ENCODE measurements at regions not wholly inside any gene's neighbourhood (a gene's known extent, or its start where the extent isn't known, plus 50 kb on each side); places are given as distances from the start of the nearest gene placed in this dataset.

GRCh38 chr20:39248862-39249485 is 286.8 kb downstream of the DHX35 start:
- Histone ChIP-seq H3K4me2 (ENCODE audit: low read length) (no peak overlapping the region), H3K4me3 (ENCODE audit: low read length) (no peak overlapping the region), H3K9me2 (replicated peaks; ENCODE audit: low read length) (no peaks in the 10 kb centered on the region), H3K9me3 (ENCODE audit: low read length) (no peaks in the 10 kb centered on the region), H4K20me1 (ENCODE audit: low read length) (no peaks in the 10 kb centered on the region), H3K27me3 (ENCODE audit: low read length) (peaks cover 11% of the 10 kb centered on the region; the same call in 1 of the 2 replicates), H3K27ac (ENCODE audit: low read length) (no peak overlapping the region), H2AFZ (ENCODE audit: low read length) (no peak overlapping the region), H3F3A (ENCODE audit: low read length, unreplicated experiment) (no peaks in the 10 kb centered on the region), H3K79me2 (ENCODE audit: low read length) (no peaks in the 10 kb centered on the region), H3K4me1 (ENCODE audit: insufficient read depth, low read length) (no peaks in the 10 kb centered on the region), H3K9ac (ENCODE audit: low read length) (no peak overlapping the region), H3K36me3 (ENCODE audit: low read depth, low read length) (no peaks in the 10 kb centered on the region)
- ATAC-seq (no peak), DNase-seq (no peak)
- BruUV-seq (replicated peaks): no TSS peak
- intact Hi-C loops (cut with micrococcal nuclease): no loop called here
- ChIA-PET CTCF (no interaction called here), POLR2A (ENCODE audit: unreplicated experiment) (no interaction called here)
- TF ChIP-seq EZH2phosphoT487 (IDR thresholded peaks at IDR 0.05; ENCODE audit: borderline replicate concordance, low read length): no peak
- TF ChIP-seq EZH2 (IDR thresholded peaks at IDR 0.05; ENCODE audit: low read length, unreplicated experiment): no peak
- TF ChIP-seq CTCF (conservative IDR thresholded peaks at IDR 0.05; ENCODE audit: low read depth, low read length): no peak

GRCh38 chr20:39248171-39248861 is 286.2 kb downstream of the DHX35 start:
- no peaks in the 10 kb centered on the region for H3K4me1 ChIP-seq (ENCODE audit: insufficient read depth, low read length)
- H3K36me3 ChIP-seq (ENCODE audit: low read depth, low read length): no peaks in the 10 kb centered on the region
- no peaks in the 10 kb centered on the region for H3K79me2 ChIP-seq (ENCODE audit: low read length)
- no peak overlapping the region for H3K27ac ChIP-seq (ENCODE audit: low read length)
- no peaks in the 10 kb centered on the region for H3K9me3 ChIP-seq (ENCODE audit: low read length)
- H3K4me2 ChIP-seq (ENCODE audit: low read length): no peak overlapping the region
- no peak overlapping the region for H3K4me3 ChIP-seq (ENCODE audit: low read length)
- no peak for ATAC-seq
- H2AFZ ChIP-seq (ENCODE audit: low read length): no peak overlapping the region
- peaks cover 11% of the 10 kb centered on the region; the same call in 1 of the 2 replicates for H3K27me3 ChIP-seq (ENCODE audit: low read length)
- TF ChIP-seq CTCF (conservative IDR thresholded peaks at IDR 0.05; ENCODE audit: low read depth, low read length): no peak
- TF ChIP-seq EZH2phosphoT487 (IDR thresholded peaks at IDR 0.05; ENCODE audit: borderline replicate concordance, low read length): no peak
- TF ChIP-seq EZH2 (IDR thresholded peaks at IDR 0.05; ENCODE audit: low read length, unreplicated experiment): no peak
- H3K9me2 ChIP-seq (replicated peaks; ENCODE audit: low read length): no peaks in the 10 kb centered on the region
- H3K9ac ChIP-seq (ENCODE audit: low read length): no peak overlapping the region
- ChIA-PET POLR2A (ENCODE audit: unreplicated experiment) (no interaction called here), CTCF (no interaction called here)
- no peaks in the 10 kb centered on the region for H4K20me1 ChIP-seq (ENCODE audit: low read length)
- no peak for DNase-seq
- H3F3A ChIP-seq (ENCODE audit: low read length, unreplicated experiment): no peaks in the 10 kb centered on the region
- no TSS peak for BruUV-seq (replicated peaks)
- intact Hi-C loops (cut with micrococcal nuclease): no loop called here

GRCh38 chr20:39246436-39246835 is 284.3 kb downstream of the DHX35 start:
- Histone ChIP-seq H3F3A (ENCODE audit: low read length, unreplicated experiment) (no peaks in the 10 kb centered on the region), H3K9me3 (ENCODE audit: low read length) (no peaks in the 10 kb centered on the region), H3K27me3 (ENCODE audit: low read length) (peaks cover 11% of the 10 kb centered on the region; the same call in 1 of the 2 replicates), H3K4me1 (ENCODE audit: insufficient read depth, low read length) (no peaks in the 10 kb centered on the region), H4K20me1 (ENCODE audit: low read length) (no peaks in the 10 kb centered on the region), H3K9me2 (replicated peaks; ENCODE audit: low read length) (no peaks in the 10 kb centered on the region), H3K79me2 (ENCODE audit: low read length) (no peaks in the 10 kb centered on the region), H3K36me3 (ENCODE audit: low read depth, low read length) (no peaks in the 10 kb centered on the region), H3K4me2 (ENCODE audit: low read length) (no peak overlapping the region), H3K4me3 (ENCODE audit: low read length) (no peak overlapping the region), H2AFZ (ENCODE audit: low read length) (no peak overlapping the region), H3K9ac (ENCODE audit: low read length) (no peak overlapping the region), H3K27ac (ENCODE audit: low read length) (no peak overlapping the region)
- no TSS peak for BruUV-seq (replicated peaks)
- CTCF ChIA-PET: no interaction called here
- intact Hi-C loops (cut with micrococcal nuclease): no loop called here
- TF ChIP-seq EZH2phosphoT487 (IDR thresholded peaks at IDR 0.05; ENCODE audit: borderline replicate concordance, low read length) (no peak), EZH2 (IDR thresholded peaks at IDR 0.05; ENCODE audit: low read length, unreplicated experiment) (no peak), CTCF (conservative IDR thresholded peaks at IDR 0.05; ENCODE audit: low read depth, low read length) (no peak)
- no peak for ATAC-seq
- POLR2A ChIA-PET (ENCODE audit: unreplicated experiment): no interaction called here
- no peak for DNase-seq
